Umbilical cord (tissue), 1 donor: ENCODE measurements at regions not wholly inside any gene's neighbourhood (a gene's known extent, or its start where the extent isn't known, plus 50 kb on each side); places are given as distances from the start of the nearest gene placed in this dataset.
A peak's percentile ranks its signal among the peaks of the same experiment; 100 is the strongest.
"Not testable (repeated sequence)": the region's sequence is repeated elsewhere in the genome, so short reads cannot be mapped to it uniquely, and the experiment has no call there.

Source experiments
- DNase-seq: peaks from one replicate; pipeline ENCODE4 v3.0.0-alpha.2; 2015; ENCODE audit warnings: low spot score

GRCh38 chr5:163569284-163569683 is 63.9 kb downstream of the MAT2B start:
- peak; percentile 23 for DNase-seq

GRCh38 chr5:163571744-163572143 is 66.3 kb downstream of the MAT2B start:
- DNase-seq: peak; percentile 24

- DNase-seq: no peak
Observed at GRCh38 chr5:163574472-163575440, 69.3 kb downstream of the MAT2B start.

- DNase-seq: no peak
Observed at GRCh38 chr5:163578652-163579051, 73.2 kb downstream of the MAT2B start.

GRCh38 chr5:163579729-163580128 is 74.3 kb downstream of the MAT2B start:
- DNase-seq: no peak

GRCh38 chr5:163580516-163580915 is 75.1 kb downstream of the MAT2B start:
- DNase-seq: no peak

- DNase-seq: not testable (repeated sequence)
Observed at GRCh38 chr5:163583491-163584153, 78.2 kb downstream of the MAT2B start.

- no peak for DNase-seq
Observed at GRCh38 chr5:163585206-163585605, 79.8 kb downstream of the MAT2B start.

- DNase-seq: no peak
Observed at GRCh38 chr5:163586531-163586956, 81.1 kb downstream of the MAT2B start.

GRCh38 chr5:163594951-163595350 is 89.5 kb downstream of the MAT2B start:
- DNase-seq: no peak

GRCh38 chr5:163595932-163596607 is 90.7 kb downstream of the MAT2B start:
- no peak for DNase-seq

- DNase-seq: no peak
Observed at GRCh38 chr5:163596608-163597315, 91.3 kb downstream of the MAT2B start.

- no peak for DNase-seq
Observed at GRCh38 chr5:163604013-163604412, 98.6 kb downstream of the MAT2B start.

- no peak for DNase-seq
Observed at GRCh38 chr5:163607256-163607655, 101.8 kb downstream of the MAT2B start.

GRCh38 chr5:163608621-163609020 is 103.2 kb downstream of the MAT2B start:
- DNase-seq: no peak

- DNase-seq: no peak
Observed at GRCh38 chr5:163609910-163610309, 104.5 kb downstream of the MAT2B start.

- DNase-seq: no peak
Observed at GRCh38 chr5:163612358-163613149, 107.1 kb downstream of the MAT2B start.

- DNase-seq: no peak
Observed at GRCh38 chr5:163613150-163613442, 107.7 kb downstream of the MAT2B start.

- peak; percentile 57 for DNase-seq
Observed at GRCh38 chr5:163614787-163615186, 109.4 kb downstream of the MAT2B start.

- DNase-seq: no peak
Observed at GRCh38 chr5:163619273-163619934, 114.0 kb downstream of the MAT2B start.
